ENCODE measurements at regions not wholly inside any gene's neighbourhood (a gene's known extent, or its start where the extent isn't known, plus 50 kb on each side); places are given as distances from the start of the nearest gene placed in this dataset.

- no peak for DNase-seq
Observed at GRCh38 chr5:145243016-145243415, 592.1 kb downstream of the PRELID2 start.

- DNase-seq, result no peak
Observed at GRCh38 chr5:145242551-145242950, 592.6 kb downstream of the PRELID2 start.

- no peak for DNase-seq
Observed at GRCh38 chr5:145237843-145238242, 597.3 kb downstream of the PRELID2 start.

GRCh38 chr5:145236983-145237382, 598.2 kb downstream of the PRELID2 start:
- DNase-seq, result no peak

- no peak for DNase-seq
Observed at GRCh38 chr5:145236127-145236526, 599.0 kb downstream of the PRELID2 start.

GRCh38 chr5:145233461-145233860, 601.7 kb downstream of the PRELID2 start:
- no peak for DNase-seq

- DNase-seq, result no peak
Observed at GRCh38 chr5:145230781-145231180, 604.4 kb downstream of the PRELID2 start.

- DNase-seq, result no peak
Observed at GRCh38 chr5:145228564-145228963, 606.6 kb downstream of the PRELID2 start.

GRCh38 chr5:145227881-145228280, 607.3 kb downstream of the PRELID2 start:
- no peak for DNase-seq

- no peak for DNase-seq
Observed at GRCh38 chr5:145226726-145227125, 608.4 kb downstream of the PRELID2 start.

- no peak for DNase-seq
Observed at GRCh38 chr5:145225529-145225928, 609.6 kb downstream of the PRELID2 start.

- no peak for DNase-seq
Observed at GRCh38 chr5:145223582-145223981, 611.6 kb downstream of the PRELID2 start.

- DNase-seq, result no peak
Observed at GRCh38 chr5:145222622-145223021, 612.5 kb downstream of the PRELID2 start.

- no peak for DNase-seq
Observed at GRCh38 chr5:145221416-145221815, 613.7 kb downstream of the PRELID2 start.

GRCh38 chr5:145220481-145220880, 614.7 kb downstream of the PRELID2 start:
- no peak for DNase-seq

- DNase-seq, result no peak
Observed at GRCh38 chr5:145218982-145219381, 616.2 kb downstream of the PRELID2 start.

- DNase-seq, result no peak
Observed at GRCh38 chr5:145218019-145218418, 617.1 kb downstream of the PRELID2 start.

GRCh38 chr5:145210020-145210419, 625.1 kb downstream of the PRELID2 start:
- DNase-seq, result no peak

GRCh38 chr5:145205546-145205945, 629.6 kb downstream of the PRELID2 start:
- no peak for DNase-seq

- no peak for DNase-seq
Observed at GRCh38 chr5:145204743-145205142, 630.4 kb downstream of the PRELID2 start.

- DNase-seq, result no peak
Observed at GRCh38 chr5:145203193-145203592, 631.9 kb downstream of the PRELID2 start.

- DNase-seq, result no peak
Observed at GRCh38 chr5:145198525-145199260, 636.4 kb downstream of the PRELID2 start.

GRCh38 chr5:145189746-145190145, 645.4 kb downstream of the PRELID2 start:
- DNase-seq, result no peak

- no peak for DNase-seq
Observed at GRCh38 chr5:145180371-145180770, 654.8 kb downstream of the PRELID2 start.

Data from occipital lobe (tissue), 1 donor.